Neural crest cell (in vitro differentiated cells): ENCODE measurements at regions not wholly inside any gene's neighbourhood (a gene's known extent, or its start where the extent isn't known, plus 50 kb on each side); places are given as distances from the start of the nearest gene placed in this dataset.

ENCODE experiments used
- DNase-seq: peaks from one replicate; pipeline ENCODE4 v3.0.0; 2021; ENCODE audit warnings: low read depth, mixed read lengths, low spot score
- H3K27ac Mint-ChIP-seq: one replicate; pipeline ENCODE4 v1.8.0; 2021; ENCODE audit warnings: mild to moderate bottlenecking, mixed read lengths; ENCODE audit not compliant: unreplicated experiment
- H3K27me3 Mint-ChIP-seq: 2 replicates; pipeline ENCODE4 v1.8.0; 2021; ENCODE audit warnings: low read depth, mild to moderate bottlenecking, mixed read lengths
- H3K36me3 Mint-ChIP-seq: 2 replicates; pipeline ENCODE4 v1.8.0; 2021; ENCODE audit warnings: low read depth, mild to moderate bottlenecking, mixed read lengths
- H3K4me1 Mint-ChIP-seq: 2 replicates; pipeline ENCODE4 v1.8.0; 2021; ENCODE audit warnings: mixed read lengths
- H3K4me3 Mint-ChIP-seq: one replicate; pipeline ENCODE4 v1.8.0; 2021; ENCODE audit warnings: mild to moderate bottlenecking, mixed read lengths
- H3K9me3 Mint-ChIP-seq: 2 replicates; pipeline ENCODE4 v1.8.0; 2021; ENCODE audit warnings: mixed read lengths
- TF ChIP-seq, protein P1 (sequence below): fragments of 200-600 bp; sonication (generic); conservative IDR thresholded peaks from 2 replicates; pipeline ENCODE4 v1.5.0; 2021; ENCODE audit warnings: antibody characterized with exemption, mild to moderate bottlenecking

DNA sequence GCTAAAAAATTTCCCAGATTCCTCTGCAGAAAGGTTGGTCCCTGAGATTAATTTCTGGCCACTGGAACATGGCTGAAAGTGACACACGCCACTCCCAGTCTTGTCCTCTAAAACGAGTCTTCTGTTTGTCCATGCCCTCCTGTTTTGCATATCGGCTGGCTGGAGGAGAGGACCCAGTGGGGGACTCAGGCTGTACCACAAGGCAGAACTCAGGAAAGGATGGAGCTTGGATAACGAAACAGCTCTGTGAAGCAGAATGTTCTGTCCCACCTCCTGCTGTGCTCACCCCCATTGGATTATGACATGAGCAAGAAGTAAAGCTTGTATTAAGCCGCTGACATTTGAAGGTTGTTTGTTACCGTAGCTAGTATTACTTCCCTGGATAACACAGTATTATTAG lies 856.2 kb downstream of the BCL11B start:
- DNase-seq = no peak
- no peaks in the 10 kb centered on the region for H3K36me3 Mint-ChIP-seq
- TF ChIP-seq, protein P1, sequence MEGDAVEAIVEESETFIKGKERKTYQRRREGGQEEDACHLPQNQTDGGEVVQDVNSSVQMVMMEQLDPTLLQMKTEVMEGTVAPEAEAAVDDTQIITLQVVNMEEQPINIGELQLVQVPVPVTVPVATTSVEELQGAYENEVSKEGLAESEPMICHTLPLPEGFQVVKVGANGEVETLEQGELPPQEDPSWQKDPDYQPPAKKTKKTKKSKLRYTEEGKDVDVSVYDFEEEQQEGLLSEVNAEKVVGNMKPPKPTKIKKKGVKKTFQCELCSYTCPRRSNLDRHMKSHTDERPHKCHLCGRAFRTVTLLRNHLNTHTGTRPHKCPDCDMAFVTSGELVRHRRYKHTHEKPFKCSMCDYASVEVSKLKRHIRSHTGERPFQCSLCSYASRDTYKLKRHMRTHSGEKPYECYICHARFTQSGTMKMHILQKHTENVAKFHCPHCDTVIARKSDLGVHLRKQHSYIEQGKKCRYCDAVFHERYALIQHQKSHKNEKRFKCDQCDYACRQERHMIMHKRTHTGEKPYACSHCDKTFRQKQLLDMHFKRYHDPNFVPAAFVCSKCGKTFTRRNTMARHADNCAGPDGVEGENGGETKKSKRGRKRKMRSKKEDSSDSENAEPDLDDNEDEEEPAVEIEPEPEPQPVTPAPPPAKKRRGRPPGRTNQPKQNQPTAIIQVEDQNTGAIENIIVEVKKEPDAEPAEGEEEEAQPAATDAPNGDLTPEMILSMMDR = no peak
- no peak overlapping the region for H3K4me3 Mint-ChIP-seq
- no peak overlapping the region for H3K27ac Mint-ChIP-seq
- H3K4me1 Mint-ChIP-seq = no peaks in the 10 kb centered on the region
- H3K9me3 Mint-ChIP-seq = no peaks in the 10 kb centered on the region
- no peaks in the 10 kb centered on the region for H3K27me3 Mint-ChIP-seq

DNA sequence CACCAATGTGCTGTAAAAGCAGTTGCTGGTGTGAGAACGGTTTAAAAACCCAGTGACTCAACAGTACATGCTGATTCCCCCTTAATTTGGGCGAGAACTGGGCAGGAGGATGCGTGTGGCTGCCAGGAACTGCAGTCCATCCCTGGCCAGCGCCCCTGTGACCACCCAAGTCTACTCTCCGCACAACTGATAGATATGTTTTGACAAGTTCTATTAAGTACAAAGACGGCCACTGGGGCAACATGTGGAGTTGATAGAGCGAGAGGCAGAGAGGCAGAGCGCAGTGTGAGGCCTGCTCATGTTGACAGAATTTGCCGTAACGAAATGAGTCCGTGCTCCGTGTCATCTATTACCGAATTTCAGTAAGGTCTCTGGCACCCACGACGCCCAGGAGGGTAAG lies 855.0 kb downstream of the BCL11B start:
- no peaks in the 10 kb centered on the region for H3K4me1 Mint-ChIP-seq
- TF ChIP-seq, protein P1 = no peak
- H3K9me3 Mint-ChIP-seq = no peaks in the 10 kb centered on the region
- no peaks in the 10 kb centered on the region for H3K36me3 Mint-ChIP-seq
- H3K27me3 Mint-ChIP-seq = no peaks in the 10 kb centered on the region
- H3K4me3 Mint-ChIP-seq = no peak overlapping the region
- no peak for DNase-seq
- H3K27ac Mint-ChIP-seq = no peak overlapping the region

DNA sequence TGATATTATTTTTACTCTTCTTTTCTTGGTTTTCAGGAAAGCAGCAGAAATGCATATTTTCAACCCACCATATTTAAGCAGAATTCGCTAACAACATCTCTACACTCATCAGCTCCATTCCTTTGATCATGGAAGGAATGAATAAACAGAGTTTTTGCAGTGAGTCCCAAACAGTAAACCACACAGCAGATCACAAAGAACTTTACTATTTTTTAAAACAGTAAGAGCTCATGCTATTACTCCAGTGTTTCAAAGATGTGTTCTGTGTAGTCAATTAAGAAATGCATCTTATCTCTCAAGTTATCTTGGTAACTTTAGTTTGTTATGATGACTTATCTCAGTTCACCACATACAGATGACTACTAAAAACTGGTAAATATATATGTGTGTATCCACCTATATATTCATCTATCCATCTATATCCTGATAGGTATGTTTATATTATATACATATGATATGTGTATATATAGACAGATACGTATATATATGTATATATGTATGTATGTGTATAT lies 843.5 kb downstream of the BCL11B start:
- peaks cover 4% of the 10 kb centered on the region for H3K27me3 Mint-ChIP-seq
- no peak overlapping the region for H3K4me3 Mint-ChIP-seq
- no peaks in the 10 kb centered on the region for H3K9me3 Mint-ChIP-seq
- DNase-seq = no peak
- H3K4me1 Mint-ChIP-seq = no peaks in the 10 kb centered on the region
- TF ChIP-seq, protein P1 = no peak
- no peaks in the 10 kb centered on the region for H3K36me3 Mint-ChIP-seq
- no peak overlapping the region for H3K27ac Mint-ChIP-seq

DNA sequence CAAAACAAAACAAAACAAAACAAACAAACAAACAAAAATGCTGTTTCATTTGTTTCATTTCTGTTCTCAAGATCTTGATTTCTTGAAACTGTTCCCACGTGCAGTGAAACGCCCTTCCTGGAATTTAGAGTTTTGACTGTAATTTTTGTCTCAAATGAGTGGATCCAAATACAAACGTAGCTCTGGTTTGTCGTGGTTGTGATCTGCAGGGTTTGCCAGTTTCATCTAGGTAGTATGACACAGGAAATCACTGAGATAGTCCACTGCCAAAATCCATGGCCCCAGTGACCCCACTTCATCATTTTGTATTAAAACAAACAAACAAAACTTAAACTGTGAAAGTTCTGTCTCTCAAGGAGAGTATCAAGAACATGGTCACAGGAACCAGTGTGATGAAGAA lies 838.6 kb downstream of the BCL11B start:
- H3K36me3 Mint-ChIP-seq = no peaks in the 10 kb centered on the region
- no peaks in the 10 kb centered on the region for H3K4me1 Mint-ChIP-seq
- no peaks in the 10 kb centered on the region for H3K27me3 Mint-ChIP-seq
- no peak overlapping the region for H3K27ac Mint-ChIP-seq
- H3K4me3 Mint-ChIP-seq = no peak overlapping the region
- TF ChIP-seq, protein P1 = no peak
- H3K9me3 Mint-ChIP-seq = peaks cover 8% of the 10 kb centered on the region
- no peak for DNase-seq

DNA sequence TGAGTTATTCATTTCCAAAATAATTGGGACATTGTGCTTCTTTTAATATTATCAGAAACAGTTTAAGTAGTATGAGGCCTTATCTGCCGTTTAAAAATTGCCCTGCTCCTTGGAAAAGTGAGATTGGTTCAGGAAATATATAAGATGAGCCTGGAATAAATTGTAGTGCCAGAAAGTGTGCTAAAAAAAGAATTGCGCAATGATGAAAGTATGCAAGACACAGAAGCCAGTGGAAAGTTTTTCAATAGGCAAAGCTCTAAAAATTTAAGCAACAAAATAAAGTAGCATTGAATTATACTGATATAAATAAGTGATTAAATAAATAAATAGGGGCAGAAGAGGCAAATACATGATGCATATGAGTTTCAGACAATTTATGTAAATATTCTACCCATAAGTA lies 834.9 kb downstream of the BCL11B start:
- no peak overlapping the region for H3K4me3 Mint-ChIP-seq
- peaks cover 12% of the 10 kb centered on the region for H3K9me3 Mint-ChIP-seq
- no peak overlapping the region for H3K27ac Mint-ChIP-seq
- H3K4me1 Mint-ChIP-seq = no peaks in the 10 kb centered on the region
- no peaks in the 10 kb centered on the region for H3K36me3 Mint-ChIP-seq
- DNase-seq = no peak
- H3K27me3 Mint-ChIP-seq = no peaks in the 10 kb centered on the region
- TF ChIP-seq, protein P1 = no peak

DNA sequence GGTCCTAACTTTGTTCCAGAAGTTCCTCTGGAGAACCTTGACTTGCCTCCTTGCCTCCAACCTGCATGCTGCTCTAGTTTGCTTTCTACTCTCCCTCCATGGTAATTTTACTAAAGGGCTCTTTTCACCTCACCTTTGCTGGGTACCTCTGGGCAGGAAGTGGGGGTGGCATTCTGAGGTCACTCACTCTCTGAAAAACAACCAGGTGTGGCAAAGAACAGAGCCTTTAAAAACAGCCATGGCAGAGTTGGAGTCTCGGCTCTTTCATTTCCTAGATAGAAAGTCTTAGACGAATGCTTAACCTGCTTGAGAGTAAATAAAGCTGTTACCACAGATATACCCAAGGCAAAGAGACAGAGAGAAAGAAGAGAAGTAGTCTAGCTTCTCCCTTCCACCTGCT lies 827.9 kb downstream of the BCL11B start:
- Mint-ChIP-seq H3K9me3 (peaks cover 4% of the 10 kb centered on the region), H3K36me3 (no peaks in the 10 kb centered on the region), H3K27ac (no peak overlapping the region), H3K4me3 (no peak overlapping the region), H3K27me3 (no peaks in the 10 kb centered on the region), H3K4me1 (peaks cover 5% of the 10 kb centered on the region)
- no peak for DNase-seq
- TF ChIP-seq, protein P1 = no peak
